ENCODE measurements at regions not wholly inside any gene's neighbourhood (a gene's known extent, or its start where the extent isn't known, plus 50 kb on each side); places are given as distances from the start of the nearest gene placed in this dataset.

DNA sequence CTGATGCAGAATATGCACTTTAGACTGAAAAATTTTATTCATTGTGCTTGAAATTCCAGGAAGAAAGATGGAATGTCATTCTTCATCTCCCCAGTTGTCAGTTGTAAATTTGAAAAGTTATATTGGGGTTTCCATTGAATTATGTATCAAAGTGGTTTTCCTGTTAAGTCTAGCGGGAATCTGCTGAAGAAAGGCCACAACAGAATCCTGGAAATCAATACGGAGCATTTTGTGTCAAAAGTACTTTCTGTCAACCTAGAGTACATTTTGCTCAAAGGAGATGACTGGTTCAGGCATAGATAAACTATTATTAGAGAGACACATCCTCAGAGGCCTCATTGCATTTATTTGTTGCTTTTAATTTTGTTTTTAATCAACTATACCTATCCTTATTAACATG lies 538.2 kb upstream of the SEMA3D start:
- intact Hi-C loops (cut with DNase I; ENCODE audit: low total_unique reads): no loop called here
- DNase-seq (ENCODE audit: low spot score in 2 of 2): no peak
- no peak overlapping the region for H3K27ac ChIP-seq
- H3K9me3 ChIP-seq: no peaks in the 10 kb centered on the region
- no peaks in the 10 kb centered on the region for H3K36me3 ChIP-seq
- TF ChIP-seq, protein P1, sequence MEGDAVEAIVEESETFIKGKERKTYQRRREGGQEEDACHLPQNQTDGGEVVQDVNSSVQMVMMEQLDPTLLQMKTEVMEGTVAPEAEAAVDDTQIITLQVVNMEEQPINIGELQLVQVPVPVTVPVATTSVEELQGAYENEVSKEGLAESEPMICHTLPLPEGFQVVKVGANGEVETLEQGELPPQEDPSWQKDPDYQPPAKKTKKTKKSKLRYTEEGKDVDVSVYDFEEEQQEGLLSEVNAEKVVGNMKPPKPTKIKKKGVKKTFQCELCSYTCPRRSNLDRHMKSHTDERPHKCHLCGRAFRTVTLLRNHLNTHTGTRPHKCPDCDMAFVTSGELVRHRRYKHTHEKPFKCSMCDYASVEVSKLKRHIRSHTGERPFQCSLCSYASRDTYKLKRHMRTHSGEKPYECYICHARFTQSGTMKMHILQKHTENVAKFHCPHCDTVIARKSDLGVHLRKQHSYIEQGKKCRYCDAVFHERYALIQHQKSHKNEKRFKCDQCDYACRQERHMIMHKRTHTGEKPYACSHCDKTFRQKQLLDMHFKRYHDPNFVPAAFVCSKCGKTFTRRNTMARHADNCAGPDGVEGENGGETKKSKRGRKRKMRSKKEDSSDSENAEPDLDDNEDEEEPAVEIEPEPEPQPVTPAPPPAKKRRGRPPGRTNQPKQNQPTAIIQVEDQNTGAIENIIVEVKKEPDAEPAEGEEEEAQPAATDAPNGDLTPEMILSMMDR (IDR thresholded peaks at IDR 0.05): no peak
- TF ChIP-seq POLR2AphosphoS5 (IDR thresholded peaks at IDR 0.05) (no peak), POLR2A (IDR thresholded peaks at IDR 0.05) (no peak)
- H3K4me3 ChIP-seq: no peak overlapping the region
- H3K27me3 ChIP-seq: no peaks in the 10 kb centered on the region
- no peaks in the 10 kb centered on the region for H3K4me1 ChIP-seq

DNA sequence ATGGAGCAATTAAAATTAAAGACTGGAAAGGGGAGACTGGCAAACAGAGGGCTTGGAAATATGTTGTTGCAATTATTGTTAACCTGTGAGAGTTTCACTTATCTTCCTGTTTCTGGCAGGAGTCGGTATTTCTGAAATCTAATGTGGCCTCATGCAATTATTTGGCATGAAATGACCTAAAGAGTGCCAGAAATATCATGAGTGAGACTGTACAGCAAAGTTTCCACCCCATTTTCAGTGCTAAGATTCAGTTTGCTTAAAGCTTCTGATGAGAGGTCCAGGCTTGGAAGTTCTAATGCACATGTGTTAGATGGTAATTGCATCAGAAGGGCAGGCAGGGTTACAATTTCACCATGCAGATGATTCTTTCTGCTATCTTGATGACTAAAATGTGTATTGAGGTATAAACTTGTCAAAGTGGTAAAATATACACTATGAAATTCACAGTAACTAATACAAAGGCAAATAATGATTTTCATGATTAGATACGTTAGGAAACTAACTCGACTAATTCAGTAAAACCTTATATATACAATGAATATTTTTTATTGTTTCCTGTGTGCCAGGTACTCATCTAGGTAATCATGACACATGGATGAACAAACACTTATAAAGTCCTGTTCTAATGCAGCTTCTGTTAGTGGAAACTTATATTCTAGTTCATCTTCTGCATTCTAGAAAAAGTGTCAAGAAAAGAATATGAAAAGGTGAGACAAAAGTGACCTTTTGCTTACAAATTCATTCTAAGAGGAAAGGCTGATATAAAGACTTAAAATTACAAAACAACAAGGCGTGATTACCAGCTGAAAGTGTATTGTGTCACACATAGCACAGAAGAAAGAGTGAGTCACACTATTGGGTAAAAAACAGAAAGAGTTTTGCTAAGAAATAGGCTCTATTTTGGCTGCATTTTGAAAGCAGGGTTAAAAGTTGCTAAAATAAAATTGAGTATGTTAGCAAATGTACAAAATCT lies 533.4 kb upstream of the SEMA3D start:
- TF ChIP-seq POLR2A (IDR thresholded peaks at IDR 0.05) (no peak), POLR2AphosphoS5 (IDR thresholded peaks at IDR 0.05) (no peak)
- TF ChIP-seq, protein P1 (IDR thresholded peaks at IDR 0.05): no peak
- H3K4me3 ChIP-seq: no peak overlapping the region
- no peaks in the 10 kb centered on the region for H3K4me1 ChIP-seq
- no peaks in the 10 kb centered on the region for H3K9me3 ChIP-seq
- intact Hi-C loops (cut with DNase I; ENCODE audit: low total_unique reads): no loop called here
- DNase-seq (ENCODE audit: low spot score in 2 of 2): no peak
- H3K27ac ChIP-seq: no peak overlapping the region
- no peaks in the 10 kb centered on the region for H3K36me3 ChIP-seq
- no peaks in the 10 kb centered on the region for H3K27me3 ChIP-seq

DNA sequence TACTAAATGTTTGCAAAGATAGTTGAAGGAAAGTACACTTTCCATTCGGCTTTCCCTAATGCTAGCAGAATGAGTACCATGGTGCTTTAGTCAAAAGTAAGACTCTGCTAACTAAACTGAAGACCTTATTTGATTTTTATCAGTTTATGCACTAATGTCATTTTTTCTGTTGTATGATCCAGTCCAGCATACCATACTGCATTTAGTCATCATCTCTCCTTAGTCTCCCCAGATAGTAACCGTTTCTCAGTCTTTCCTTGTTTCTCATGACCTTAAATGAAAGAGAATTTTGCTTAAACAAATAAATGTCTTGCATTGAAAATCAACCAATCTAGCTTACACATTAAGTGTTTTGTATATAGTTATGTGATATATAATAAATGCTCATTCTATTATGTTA lies 529.5 kb upstream of the SEMA3D start:
- DNase-seq (ENCODE audit: low spot score in 2 of 2): no peak
- H3K9me3 ChIP-seq: no peaks in the 10 kb centered on the region
- H3K27me3 ChIP-seq: no peaks in the 10 kb centered on the region
- no peak for TF ChIP-seq POLR2A (IDR thresholded peaks at IDR 0.05)
- TF ChIP-seq, protein P1 (IDR thresholded peaks at IDR 0.05): no peak
- no peak for TF ChIP-seq POLR2AphosphoS5 (IDR thresholded peaks at IDR 0.05)
- no peaks in the 10 kb centered on the region for H3K4me1 ChIP-seq
- H3K27ac ChIP-seq: no peak overlapping the region
- intact Hi-C loops (cut with DNase I; ENCODE audit: low total_unique reads): no loop called here
- H3K4me3 ChIP-seq: no peak overlapping the region
- H3K36me3 ChIP-seq: no peaks in the 10 kb centered on the region

DNA sequence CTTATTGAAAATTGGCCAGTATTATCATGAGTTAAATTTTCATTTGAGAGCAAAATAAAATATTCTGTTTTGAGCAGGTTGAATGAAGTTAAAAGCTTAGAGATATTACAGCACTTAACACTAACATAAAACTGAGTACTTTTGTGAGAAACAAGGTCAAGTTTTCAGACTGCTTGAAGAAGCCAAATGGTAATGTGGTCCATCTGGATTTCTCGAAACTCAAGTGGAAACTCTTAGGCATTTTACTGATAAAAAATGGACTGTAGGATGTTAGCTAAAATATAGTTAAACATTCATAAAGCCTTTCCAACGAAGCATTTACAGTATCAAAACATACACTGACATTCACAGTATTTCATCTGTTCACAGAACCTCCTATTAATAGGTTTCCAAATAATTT lies 528.1 kb upstream of the SEMA3D start:
- no peak overlapping the region for H3K4me3 ChIP-seq

More for the DNA sequence above, 528.1 kb upstream of the SEMA3D start:
- Histone ChIP-seq H3K27ac (no peak overlapping the region), H3K36me3 (no peaks in the 10 kb centered on the region), H3K9me3 (no peaks in the 10 kb centered on the region), H3K4me1 (no peaks in the 10 kb centered on the region), H3K27me3 (no peaks in the 10 kb centered on the region)
- no peak for DNase-seq (ENCODE audit: low spot score in 2 of 2)
- intact Hi-C loops (cut with DNase I; ENCODE audit: low total_unique reads): no loop called here
- TF ChIP-seq, protein P1 (IDR thresholded peaks at IDR 0.05): no peak
- no peak for TF ChIP-seq POLR2A (IDR thresholded peaks at IDR 0.05)
- no peak for TF ChIP-seq POLR2AphosphoS5 (IDR thresholded peaks at IDR 0.05)

All from breast epithelium (tissue), 4 donors.